NCI-H1092 (cell line): ENCODE measurements at regions not wholly inside any gene's neighbourhood (a gene's known extent, or its start where the extent isn't known, plus 50 kb on each side); places are given as distances from the start of the nearest gene placed in this dataset.

Experiments used
- DNase-seq: peaks from one replicate; lab custom pipeline; 2025; lab: John Stamatoyannopoulos, UW

DNA sequence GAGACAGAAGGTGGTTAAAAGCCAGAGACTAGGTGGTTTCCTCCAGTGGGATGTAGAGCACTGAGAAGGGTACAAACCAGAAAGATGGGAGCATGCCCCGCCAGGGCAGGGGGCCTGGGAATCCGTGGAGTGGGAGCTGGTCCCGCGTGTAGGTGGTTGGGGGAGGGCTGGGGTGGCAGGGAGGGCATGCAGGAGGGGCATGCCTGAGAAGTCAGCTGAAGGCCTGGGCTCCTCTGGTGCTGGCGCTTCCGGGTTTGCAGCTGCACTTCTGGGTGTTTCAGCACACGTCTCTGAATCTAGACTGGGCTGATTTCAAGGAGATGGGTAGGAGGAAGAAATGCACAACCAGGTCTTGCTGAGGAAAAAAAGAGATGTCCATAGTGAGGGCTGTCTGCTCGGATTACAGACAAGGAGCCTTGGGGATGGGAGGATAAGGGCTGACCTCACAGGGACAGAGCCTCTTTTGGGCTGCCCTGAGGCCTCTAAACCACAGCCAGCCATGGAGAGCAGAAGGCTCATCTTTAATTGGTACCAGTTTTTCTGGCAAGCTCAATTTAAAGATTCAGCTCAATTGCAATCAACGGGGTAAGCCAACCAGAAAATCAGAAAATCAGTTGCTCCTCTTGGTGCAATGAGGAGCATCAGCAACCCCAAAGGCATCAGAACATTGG lies 151.9 kb downstream of the FAM43A start:
- no peak for DNase-seq

DNA sequence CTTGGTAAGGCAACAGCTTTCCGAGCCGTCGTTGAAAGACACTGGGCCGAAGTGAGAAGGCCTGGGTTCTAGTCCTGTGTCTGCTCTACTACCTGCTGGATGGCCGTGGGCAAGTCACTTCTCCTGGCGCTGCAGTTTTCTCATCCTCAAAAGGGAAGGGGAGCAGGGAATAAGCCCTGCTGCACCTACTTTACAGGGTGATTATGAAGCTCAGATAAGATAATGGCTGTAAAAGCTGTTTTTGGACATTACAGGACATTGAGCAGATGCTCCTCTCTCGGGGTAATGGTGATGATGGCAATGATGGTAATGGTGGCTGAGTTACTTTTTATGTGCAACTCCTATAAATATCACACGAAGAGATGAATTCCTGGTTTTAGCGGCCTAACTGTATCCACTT lies 152.6 kb downstream of the FAM43A start:
- no peak for DNase-seq

DNA sequence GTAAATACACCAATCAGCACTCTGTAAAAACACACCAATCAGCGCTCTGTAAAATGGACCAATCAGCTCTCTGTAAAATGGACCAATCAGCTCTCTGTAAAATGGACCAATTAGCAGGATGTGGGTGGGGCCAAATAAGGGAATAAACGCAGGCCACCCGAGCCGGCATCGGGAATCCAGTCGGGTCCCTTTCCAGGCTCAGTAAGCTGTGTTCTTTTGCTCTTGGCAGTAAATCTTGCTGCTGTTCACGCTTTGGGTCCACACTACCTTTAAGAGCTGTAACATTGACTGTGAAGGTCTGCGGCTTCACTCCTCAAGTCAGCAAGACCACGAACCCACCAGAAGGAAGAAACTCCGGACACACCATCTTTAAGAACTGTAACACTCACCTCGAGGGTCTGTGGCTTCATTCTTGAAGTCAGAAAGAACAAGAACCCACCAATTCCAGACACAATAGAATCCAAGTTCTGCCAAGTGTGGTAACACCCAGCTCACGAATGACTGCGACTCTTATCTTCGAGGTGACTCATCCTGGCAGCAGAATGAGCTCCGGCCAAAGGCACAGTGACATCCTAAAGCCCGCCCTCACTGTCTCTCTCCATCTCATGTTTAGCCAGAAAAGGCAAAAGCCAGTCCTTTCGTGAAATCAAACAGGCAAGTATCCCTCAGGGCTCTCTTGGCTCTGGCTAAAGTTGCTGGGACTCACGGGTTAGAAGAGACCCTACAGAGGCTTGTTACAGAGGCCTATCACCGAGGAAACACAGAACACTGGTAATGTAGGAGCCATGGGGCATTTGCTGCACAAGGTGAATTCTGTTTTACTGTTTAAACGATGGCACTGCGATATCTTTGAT lies 155.2 kb downstream of the FAM43A start:
- no peak for DNase-seq

DNA sequence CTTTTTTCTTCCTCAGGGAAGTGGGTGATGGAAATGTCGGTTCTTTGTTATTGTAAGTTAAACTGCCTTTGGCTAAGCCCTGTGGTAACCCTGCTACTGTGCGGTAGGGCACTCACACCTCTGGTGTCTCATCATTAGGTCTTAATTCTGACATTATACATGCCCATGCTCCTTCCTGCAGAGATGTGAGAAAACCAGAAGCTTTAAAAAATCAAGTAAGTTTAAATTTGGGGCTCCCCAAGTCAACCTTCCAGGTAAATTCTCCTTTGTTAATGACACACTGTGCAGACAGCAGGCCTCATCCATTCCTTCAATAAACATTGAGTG lies 155.8 kb downstream of the FAM43A start:
- DNase-seq = no peak

DNA sequence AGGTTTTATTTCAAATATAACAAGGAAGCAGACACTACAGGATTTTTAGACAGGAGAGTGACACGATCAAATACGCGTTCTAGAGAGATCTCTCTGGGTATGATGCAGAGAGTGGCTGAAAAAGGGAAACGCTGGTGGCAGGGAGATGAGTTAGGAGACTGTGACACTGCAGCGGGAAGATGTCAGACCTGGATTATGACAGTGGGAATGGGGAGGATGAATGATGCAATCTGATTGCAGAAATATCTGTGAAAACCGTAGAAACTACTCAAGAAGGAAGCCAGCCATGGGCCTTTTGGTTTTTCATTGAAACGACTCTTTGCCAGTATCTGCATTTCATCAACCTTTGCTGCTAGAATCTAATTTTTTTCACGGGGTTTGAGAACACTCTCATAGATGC lies 157.9 kb downstream of the FAM43A start:
- DNase-seq = no peak

DNA sequence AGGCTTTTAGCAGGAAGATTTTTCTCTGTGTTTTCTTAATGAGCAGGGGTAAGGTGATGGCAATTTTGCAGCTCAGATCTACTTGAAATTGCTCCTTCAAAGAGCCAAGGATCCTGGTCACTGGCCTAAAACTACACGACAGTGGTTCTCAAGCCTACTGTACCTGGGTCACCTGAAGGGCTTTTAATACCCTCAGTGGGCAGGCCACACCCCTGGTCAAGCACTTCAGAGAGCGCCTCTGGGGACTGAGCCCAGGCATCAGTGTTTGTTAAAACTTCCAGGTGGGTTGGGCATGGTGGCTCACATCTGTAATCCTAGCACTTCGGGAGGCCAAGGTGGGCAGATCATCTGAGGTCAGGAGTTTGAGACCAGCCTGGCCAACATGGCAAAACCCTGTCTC lies 158.4 kb downstream of the FAM43A start:
- DNase-seq = no peak

DNA sequence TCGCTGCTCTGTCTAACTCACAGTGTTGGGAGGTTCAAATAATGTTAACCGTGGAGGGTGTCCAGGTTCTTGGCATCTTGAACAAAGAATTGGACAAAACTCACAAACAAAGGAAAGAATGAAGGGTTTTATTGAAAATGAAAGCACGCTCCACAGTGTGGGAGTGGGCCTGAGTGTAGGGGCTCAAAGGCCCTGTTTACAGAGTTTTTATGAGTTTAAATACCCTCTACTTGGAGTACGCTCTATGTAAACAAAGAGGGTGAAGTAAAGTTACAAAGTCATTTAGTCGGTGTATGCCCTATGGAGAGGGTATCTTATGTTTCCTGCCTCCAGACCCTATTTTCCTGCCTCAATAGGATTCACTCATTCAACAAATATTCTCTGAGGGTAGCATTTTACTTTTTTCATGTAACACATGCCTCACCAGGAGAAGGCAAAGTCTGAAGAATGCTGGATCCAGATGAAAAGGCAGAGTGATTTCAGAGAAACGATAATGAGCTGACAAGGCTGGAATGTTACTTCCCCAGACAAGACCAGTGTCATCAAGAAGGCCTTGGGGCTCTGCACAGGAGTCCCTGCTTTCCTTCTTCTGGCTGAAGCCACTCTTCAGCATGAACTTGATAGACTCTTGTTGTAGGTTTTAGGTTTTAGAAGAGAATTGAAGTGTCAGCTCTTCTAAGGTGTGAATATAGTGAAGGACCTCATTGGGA lies 163.6 kb downstream of the FAM43A start:
- no peak for DNase-seq

DNA sequence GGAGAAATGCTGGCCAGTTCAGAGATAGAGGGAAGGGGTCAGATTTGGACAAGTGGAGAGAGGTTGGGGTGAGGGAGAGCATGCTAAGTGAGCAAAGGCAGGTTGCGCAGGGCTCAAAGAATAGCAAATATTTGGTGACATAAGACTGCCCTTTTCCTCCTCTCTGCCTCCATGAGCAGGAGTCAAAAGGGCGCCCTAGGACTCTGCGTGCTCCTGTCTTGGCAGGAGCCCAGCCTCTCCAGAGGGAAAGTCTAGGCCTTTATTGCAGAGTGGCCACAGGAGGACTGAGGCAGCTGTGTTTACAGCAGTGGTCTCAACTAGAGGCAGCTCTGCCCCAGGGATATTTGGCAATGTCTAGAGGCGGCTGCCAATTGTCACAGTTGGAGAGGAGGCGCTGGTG lies 165.6 kb downstream of the FAM43A start:
- peak; percentile 37 for DNase-seq

DNA sequence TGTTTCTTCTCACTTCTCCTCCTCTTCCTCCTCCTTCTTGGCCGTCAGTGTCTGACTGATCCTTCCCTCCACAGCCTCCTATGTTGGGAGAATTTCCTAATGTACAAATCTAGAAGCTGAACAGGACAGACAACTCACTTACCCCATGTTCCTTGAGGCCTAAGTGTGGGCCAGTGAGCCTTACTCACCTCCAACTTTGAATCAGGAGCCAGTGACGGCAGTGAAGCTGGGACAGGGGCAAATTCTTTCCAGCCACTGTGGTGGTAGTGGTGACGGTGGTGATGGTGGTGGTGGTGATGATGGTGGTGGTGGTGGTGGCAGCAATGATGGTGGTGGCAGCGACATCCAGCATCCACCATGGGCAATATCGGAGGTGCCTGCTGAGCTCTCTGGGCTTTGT lies 166.3 kb downstream of the FAM43A start:
- no peak for DNase-seq

DNA sequence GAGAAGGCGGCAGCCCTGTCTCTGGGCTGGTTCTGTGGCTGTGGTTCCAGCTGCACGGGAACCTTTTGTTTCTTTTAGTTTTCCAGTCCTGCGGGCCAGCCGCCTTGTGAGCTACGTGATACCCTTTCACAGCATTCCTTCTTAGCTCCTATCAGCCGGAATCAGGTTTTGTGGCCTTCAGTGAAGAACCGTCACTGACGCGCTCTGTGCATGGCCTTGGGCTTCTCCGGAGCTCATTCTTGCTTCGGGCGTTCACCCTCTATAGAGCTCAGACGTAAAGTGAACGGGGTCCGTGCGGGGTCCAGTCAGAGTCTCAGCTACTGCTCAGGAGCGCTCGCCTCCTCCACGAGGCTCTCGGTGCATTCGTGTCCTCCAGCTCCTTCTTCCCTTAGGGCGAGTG lies 166.7 kb downstream of the FAM43A start:
- no peak for DNase-seq

DNA sequence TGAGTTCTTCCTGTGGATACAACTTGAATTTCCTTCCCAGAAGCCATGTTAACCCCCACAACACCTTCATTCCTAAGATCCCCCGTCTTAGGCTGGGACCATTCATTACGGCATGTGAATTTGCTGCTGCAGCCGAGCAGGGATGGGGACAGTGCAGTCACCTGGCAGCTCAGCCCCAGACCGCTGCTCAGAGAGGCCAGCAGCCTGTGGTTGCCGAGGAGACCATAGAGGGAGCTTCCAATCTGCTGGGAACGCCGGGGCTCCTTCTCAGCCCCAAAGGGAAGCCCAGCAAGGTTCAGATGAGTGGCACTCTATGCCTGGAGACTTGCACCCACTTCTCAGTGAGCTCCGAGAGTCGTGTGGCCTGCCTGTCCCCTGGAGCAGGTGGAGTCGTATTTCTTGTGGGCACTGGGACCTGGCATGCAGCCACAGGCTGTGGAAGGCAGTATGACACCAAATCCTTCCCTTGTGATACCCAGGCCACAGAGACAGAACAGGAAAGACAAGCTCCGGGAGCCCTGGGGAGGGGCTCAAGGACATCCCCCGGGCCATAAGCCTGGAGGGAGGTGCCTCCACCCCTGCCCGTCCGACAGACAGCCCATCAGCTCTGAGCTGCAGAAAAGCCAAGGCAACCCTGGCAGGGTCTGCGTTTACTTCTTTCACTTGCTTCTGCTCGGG lies 167.3 kb downstream of the FAM43A start:
- DNase-seq = no peak

DNA sequence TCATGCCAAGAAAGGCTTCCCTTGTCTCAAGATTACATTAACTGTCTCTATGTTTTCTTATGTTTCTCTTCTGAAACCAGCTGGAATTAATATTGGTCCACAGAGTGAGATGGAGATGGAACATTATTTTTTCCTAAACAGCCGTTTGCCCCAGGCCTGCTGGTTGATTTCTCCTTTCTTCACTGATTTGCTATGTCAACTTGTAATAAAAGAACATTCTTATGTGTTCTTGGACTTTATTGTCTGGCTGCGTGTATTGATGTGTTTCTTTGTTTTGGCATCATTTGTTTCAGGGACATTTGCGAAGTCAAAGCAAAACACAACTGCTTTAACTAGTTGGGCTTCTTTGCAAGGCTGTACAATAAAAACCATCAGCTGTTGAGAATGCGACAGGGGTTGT lies 168.5 kb downstream of the FAM43A start:
- DNase-seq = no peak

DNA sequence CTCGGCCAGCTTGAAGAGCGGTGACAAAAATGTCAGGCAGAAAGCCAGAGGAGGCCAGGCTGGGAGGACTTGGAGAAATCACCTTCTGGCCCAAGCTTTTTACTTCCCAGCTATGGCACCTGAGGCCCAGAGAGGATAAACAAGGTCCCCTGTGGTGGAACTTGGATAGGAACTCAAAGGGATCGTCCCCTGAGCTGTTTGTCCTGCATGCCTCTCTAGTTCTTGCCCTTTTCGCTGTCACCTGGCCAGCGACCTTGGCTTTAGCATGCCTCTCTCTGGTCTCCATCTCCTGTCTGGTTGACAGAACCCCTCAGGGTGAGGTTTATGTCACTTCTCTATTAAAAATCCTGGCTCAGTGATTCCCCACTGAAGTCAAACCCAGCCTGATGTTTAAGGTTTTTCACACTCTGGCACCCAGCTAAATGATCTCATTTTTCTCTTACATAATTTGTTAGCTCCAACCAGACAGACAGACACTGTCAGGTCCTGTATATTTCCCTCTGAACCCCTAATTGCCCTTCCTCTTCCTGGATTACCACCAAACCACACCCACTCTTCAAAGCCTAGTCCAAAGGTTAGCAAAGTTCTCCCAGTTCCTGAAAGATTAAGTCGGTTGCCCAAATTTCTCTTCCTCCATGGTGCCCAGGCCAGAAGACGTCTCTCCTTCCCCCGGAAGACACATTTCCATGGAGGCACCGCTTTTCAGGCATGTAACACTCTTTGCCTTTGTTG lies 169.1 kb downstream of the FAM43A start:
- DNase-seq = no peak

DNA sequence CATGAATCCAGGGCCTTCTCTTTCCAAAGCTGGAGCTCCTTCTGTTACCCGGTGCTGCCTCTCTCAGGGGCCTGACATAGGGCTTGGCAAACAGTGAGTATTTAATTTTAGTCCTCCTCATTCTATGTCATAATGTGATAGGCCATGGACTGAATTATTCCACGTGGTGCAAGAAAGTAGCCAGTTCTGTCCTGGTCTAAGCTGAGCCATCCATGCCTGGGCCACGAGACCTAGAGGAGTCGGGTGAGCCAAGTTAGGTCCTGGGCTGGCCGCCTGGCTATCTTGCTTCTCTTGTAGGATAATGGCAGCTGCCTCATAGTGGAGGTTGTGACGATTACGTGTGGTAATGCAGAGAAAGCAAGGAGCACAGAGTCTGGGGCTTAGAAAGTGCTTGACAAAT lies 170.6 kb downstream of the FAM43A start:
- DNase-seq = no peak

DNA sequence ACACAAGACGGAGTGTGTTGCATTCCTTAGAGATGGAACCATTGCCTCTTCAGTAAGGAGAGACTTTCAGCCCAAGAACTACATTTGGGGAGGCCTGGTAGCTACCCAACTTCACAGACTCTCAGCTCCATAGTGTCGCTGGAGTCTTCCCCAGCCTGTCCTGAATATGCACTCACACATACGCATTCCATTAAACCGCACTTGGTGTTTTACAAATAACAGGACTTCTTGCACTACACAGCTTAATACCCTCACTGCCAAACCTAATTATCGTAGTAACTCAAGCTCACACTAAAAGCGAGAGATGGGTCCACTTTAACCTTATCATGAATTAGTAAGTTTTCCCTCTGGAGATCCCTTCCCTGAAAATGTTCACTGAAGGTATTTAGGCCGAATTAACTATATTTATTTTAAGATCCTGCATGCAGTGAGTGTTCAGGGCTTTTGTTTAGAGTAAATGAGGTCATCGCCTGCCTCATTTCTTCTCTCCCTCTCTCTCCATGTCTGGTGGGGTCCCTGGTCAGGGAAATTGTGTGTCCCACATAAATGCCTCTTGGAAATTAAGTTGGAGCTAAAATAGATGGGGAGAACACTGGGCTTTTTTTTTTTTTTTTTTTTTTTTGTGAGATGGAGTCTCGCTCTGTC lies 171.9 kb downstream of the FAM43A start:
- no peak for DNase-seq

DNA sequence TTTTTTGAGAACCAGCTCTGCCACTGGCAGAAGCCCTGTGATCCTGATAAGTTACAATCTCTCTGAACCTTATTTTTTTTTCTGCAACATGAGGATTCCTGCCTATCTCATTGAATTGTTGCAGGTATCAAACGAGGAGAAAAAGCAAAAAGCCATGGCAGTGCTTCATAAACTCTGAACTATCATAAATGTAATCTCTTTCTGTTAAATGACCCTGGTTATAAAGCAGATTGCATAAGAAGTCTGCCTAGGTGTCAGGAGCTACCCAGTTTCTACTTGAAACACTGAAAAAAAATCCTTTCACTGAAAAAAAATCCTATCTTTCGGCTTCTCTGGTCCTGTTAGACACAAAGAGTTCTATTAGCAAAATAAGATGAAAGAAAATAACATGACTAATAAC lies 172.7 kb downstream of the FAM43A start:
- DNase-seq = no peak

DNA sequence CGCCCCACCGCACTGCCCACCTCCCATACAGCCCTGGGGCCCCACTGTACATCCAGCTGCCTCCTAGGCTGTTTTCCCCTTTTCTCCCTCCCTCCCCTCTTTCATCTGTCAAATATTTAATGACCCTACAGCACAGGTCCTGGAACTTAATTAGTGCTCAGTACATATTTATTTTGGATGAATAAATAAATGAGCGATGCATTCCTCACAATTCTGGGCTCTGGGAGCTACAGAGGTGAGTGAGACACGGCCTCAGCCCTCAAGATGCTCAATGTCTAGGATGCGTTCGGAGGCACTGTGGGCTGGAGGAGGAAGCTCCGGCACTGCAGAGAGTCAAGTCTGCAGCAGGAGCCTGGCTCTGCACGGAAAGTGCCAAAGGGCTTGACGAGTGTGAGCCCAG lies 175.0 kb downstream of the FAM43A start:
- DNase-seq = no peak

DNA sequence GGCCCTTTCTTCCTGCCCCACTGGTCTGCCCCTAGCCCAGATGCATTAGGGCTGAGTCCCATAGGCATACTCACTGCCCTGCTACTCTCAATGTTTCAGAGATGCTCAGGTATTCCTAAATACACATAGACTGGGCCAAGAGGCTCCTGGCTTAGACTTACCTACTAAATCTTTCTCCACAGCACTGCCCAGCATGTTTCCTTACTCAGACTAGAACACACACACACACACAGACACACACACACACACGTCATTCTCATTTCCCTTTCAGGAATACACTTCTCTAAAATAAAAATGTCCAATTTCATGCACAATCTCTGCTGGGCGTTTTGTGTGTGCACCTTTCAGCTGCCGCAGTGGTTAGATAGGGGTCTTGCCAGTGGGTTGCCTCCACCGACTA lies 175.7 kb downstream of the FAM43A start:
- no peak for DNase-seq

DNA sequence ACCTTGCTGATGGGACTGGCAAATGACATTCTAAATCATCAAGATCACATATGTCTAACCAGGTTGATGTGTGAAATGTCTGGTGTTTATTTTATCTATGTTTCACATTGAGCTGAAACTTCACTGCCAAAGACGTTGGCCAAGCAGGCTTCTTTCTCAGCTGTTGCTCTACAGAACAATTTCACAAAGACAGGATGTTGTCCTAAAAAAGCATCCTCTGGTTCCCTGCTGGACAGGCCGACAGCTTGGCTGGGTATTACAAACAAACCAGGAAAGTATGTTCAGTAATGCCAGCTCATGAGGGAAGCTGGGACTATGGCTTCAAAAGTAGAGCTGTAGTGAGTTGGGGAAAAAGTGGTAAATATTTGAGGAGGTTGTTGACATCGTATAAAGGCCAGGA lies 179.4 kb downstream of the FAM43A start:
- DNase-seq = no peak

DNA sequence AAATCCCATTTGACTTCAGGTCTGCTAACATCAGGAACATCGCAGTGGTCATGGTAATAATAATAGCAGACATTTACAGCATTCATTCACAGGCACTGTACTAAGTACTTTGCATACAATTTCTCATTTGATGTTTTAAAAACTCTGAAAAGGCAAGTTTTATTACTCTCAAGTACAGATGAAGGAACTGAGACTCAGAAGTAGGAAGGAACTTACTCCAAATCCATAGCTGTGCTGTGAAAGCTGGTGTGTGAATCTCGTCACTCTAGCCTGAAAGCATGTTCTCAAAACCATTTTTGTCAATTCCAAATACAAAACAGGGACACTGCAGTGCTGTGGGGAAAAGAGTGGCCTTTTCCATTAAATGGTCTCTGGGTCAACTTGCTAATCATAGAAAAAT lies 179.9 kb downstream of the FAM43A start:
- no peak for DNase-seq

DNA sequence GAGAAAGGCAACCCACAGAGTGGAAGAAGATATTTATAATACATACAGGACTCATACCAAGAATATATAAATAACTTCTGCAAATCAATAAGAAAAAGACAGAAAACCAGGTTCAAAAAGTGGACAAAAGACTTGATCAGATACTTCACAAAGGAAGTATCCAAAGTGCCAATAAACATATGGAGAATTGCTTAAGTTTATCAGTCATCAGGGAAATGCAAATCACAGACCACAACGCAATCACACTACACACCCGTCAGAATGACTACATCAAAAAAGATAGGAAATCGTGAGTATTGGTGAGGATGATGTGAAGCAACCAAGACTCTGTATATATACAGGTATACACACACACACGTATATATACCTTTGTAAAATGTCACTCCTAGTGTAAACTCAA lies 180.6 kb downstream of the FAM43A start:
- no peak for DNase-seq
